CD4-positive, alpha-beta T cell treated with Interleukin-21 for 1 hour (primary cell): ENCODE measurements at regions not wholly inside any gene's neighbourhood (a gene's known extent, or its start where the extent isn't known, plus 50 kb on each side); places are given as distances from the start of the nearest gene placed in this dataset.
A peak's percentile ranks its signal among the peaks of the same experiment; 100 is the strongest.
"Not testable (repeated sequence)": the region's sequence is repeated elsewhere in the genome, so short reads cannot be mapped to it uniquely, and the experiment has no call there.

Source experiments
- DNase-seq: peaks from one replicate; pipeline ENCODE4 v3.0.0-alpha.2; 2020

- DNase-seq: no peak
Measured at GRCh38 chr3:153567556-153567955, 405.5 kb downstream of the RAP2B start.

DNA sequence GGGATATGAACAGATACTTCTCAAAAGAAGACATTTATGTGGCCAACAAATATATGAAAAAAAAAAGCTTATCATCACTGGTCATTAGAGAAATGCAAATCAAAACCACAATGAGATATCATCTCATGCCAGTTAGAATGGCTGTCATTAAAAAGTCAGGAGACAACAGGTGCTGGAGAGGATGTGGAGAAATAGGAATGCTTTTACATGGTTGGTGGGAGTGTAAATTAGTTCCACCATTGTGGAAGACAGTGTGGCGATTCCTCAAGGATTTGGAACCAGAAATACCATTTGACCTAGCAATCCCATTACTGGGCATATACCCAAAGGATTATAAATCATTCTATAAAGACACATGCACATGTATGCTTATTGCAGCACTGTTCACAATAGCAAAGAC, 408.5 kb downstream of the RAP2B start:
- not testable (repeated sequence) for DNase-seq

GRCh38 chr3:153572165-153572564, 410.1 kb downstream of the RAP2B start:
- DNase-seq: no peak

- no peak for DNase-seq
Measured at GRCh38 chr3:153572654-153573053, 410.6 kb downstream of the RAP2B start.

DNA sequence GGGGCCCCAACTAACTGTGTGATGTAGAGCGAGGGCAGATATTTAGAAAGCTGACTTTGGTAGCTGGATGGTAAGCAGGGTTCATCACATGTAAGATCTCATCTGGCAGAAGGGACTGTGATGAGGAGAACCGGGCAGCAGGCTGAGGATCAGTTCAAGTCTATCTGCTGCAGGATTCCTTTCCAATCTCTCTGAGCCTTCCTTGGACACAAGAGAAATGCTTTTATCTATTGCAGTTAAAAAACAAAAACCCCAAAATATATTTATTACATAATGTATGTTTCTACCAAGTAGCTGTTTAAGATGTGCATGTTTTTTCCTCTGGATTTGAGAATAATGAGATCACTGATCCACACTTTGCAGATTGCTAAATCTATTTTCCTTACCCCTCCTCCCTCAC, 411.5 kb downstream of the RAP2B start:
- DNase-seq: no peak

DNA sequence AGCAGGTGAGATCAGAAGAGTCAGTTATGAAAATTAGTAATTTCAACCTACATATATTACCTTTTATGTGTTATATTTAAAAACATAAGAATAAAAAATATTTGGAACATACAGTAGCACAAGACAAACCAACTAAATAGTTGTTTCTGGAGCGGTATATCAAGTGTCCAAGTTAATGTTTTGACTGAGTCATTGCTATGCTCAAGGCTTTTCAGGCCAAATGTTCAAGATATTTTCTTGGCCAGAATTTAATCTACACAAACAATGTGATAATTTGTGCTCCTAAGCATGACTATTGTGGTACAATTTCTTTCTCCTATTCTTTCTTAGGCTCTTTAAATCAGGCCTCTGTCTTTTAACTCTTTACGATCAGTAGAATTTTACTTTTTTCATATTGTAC, 412.4 kb downstream of the RAP2B start:
- no peak for DNase-seq

GRCh38 chr3:153577059-153577736, 415.2 kb downstream of the RAP2B start:
- DNase-seq: no peak

DNA sequence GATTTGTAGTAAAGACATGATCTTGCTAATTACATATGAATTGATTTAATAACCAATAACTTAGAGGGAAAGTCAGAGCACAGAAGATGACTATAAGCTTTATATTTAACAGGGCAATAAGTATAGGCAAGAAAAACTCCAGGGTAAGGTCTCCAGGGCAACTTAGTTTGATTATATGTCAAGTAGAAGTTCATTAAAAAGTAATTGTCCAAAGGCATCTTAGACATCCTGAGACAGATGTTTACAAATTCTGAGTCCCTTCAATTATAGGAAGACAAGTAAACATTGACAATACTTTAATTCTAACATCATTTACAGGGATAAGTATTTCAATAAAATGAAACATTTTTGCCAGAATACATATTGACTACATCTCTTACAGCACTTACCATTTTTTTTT, 416.0 kb downstream of the RAP2B start:
- no peak for DNase-seq

DNA sequence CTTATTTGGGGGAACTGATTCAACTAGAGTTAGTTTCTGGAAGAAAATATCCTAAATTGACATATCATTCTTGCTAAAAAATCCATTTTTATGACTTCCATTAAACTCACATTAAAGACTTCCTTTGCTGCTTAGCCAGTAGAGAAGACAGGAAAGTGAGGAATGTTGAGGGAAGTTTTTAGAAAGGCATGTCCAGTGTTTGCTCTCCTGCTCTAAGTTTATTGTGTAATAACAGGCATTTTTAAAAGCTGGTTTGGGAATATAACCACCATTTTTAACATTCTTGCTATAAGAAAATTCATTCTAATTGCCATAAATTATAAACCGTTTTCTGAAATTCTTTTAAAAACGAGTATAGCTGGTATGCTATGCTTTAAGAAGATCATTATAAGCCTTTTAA, 428.0 kb downstream of the RAP2B start:
- DNase-seq: no peak

- DNase-seq: no peak
Measured at GRCh38 chr3:153591561-153592245, 429.7 kb downstream of the RAP2B start.

GRCh38 chr3:153595186-153595815, 433.3 kb downstream of the RAP2B start:
- peak; percentile 37 for DNase-seq

DNA sequence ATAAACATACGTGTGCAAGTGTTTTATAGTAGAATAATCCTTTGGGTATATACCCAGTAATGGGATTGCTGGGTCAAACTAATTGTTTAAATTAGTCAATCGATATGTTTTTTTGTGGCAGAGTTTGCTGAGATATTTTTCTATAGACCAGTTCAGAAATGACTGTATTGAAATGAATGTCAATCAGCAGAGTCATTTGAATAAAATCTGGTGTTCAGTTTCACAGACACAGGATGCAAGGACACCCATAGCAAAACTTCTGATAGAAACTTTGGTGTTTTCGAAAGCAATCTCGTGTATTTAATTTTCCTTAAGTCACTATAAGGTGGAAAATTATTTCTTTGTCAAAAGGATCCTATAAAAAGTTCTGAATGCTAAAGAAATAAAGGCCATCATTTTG, 434.4 kb downstream of the RAP2B start:
- no peak for DNase-seq

- no peak for DNase-seq
Measured at GRCh38 chr3:153599685-153600084, 437.7 kb downstream of the RAP2B start.

- no peak for DNase-seq
Measured at GRCh38 chr3:153600896-153601295, 438.9 kb downstream of the RAP2B start.

DNA sequence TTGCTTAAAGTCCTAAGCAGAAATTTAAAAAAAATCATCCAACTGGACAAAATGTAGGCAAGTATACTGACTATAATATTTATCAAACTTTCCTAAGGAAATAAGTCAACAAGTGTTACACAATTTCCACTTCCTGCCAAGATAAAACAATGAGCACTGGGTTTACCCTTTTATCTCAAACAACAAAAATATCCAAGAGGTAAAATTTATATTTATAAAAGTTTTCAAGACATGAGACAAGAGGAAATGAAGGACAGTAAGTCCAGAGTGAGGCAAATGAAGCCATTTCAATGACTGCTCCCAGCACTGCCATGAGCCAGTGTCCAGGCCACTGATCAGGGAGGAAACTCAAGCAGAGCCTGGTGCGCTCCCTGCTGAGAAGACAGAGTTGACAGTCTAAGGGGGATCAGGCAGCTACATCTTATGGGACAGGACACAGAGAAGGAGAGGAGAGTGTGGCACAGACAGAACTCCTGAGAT, 439.4 kb downstream of the RAP2B start:
- no peak for DNase-seq

- DNase-seq: no peak
Measured at GRCh38 chr3:153602801-153603200, 440.8 kb downstream of the RAP2B start.

DNA sequence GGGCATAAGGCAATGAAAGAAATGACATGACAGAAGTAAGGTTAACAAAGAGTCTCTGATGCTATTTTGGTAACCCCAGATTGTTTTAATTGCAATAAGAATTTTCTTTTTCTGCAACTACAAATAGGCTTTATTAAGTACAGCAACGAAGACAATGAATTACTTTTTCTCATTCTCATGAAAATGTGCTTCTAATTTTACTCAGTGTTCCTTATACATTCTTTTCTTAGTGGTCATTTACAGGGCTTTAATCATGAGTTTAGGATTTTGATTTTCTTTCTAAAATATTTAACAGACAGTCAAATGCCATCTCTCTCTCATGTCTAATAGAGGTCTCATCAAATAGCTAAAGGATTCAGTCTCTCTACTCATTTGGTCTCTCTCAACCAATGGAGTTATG, 452.1 kb downstream of the RAP2B start:
- no peak for DNase-seq

DNA sequence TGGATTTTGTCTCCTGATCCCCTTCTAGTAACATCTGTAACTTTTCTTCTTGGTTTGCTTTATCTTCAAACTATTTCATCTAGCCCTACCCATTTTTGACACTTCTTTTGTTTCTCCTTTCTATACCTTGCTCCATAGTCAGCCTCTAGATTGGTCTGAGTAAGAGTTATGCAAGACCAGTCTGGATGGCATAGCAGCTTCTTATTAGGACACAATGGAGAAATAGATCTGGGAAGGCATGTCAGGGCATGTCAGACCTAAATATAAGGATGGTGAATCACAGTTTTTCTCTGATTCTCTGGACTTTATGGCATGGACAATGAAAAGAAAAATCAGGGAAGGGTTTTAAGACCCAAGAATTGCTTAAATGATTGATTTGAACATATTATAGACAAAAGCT, 452.5 kb downstream of the RAP2B start:
- DNase-seq: no peak

GRCh38 chr3:153615863-153616262, 453.8 kb downstream of the RAP2B start:
- DNase-seq: no peak

DNA sequence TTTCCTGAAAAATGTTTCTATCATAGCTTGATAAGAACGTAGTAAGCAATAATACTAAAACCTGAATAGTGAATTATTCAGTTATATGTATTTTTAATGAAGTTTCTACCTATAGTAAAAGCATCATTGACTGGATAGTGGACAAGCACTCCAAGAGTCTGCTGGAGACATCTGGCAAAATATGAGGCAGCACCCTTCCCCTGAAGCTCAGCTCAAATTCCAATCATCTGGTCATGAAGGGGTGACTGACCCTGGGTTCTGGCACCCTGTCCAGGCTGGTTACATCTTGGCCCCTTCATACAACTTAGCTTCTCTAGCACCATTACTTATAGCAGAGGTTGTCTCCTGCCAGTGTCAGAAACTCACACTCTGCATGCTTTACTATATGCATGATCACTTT, 455.4 kb downstream of the RAP2B start:
- DNase-seq: no peak

DNA sequence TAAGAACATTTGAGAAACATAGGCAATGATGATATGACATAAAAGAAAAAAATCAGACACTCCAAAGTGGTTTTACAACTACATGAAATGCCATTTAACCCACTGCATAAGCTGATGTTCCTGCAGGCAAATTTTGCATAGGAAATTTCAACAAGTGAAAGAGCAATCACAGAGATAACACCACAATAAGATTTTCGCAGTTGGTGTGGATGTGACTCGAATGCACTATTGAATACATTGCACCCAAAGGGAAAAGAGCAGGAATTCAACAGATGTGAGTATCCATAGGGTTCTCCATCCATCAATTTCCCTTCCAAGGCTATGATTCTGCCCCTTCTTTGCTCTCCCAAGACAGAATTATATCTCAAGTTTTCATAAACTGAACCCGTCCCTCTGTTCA, 456.1 kb downstream of the RAP2B start:
- DNase-seq: no peak

- DNase-seq: no peak
Measured at GRCh38 chr3:153619268-153619667, 457.2 kb downstream of the RAP2B start.

GRCh38 chr3:153621953-153622352, 459.9 kb downstream of the RAP2B start:
- peak; percentile 39 for DNase-seq

DNA sequence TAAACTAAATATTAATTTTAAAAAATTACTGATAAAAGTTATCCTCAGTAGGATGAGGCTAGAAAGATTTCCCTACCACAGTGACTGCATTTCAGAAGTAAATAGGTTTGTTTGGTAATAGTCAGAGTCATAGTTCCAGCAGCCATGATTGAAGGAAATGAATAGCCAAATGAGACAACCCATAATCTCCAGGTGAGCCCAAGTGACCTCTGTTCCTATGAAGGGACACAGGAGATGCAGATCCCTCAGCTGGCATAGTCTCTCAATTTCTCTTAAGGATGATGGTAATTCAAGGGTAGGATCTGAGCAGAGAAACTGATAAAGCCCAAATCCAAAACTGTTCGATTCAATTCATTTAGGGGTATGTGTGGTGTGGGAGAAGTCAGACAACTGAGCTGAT, 461.8 kb downstream of the RAP2B start:
- no peak for DNase-seq
